ENCODE measurements at regions not wholly inside any gene's neighbourhood (a gene's known extent, or its start where the extent isn't known, plus 50 kb on each side); places are given as distances from the start of the nearest gene placed in this dataset.

DNA sequence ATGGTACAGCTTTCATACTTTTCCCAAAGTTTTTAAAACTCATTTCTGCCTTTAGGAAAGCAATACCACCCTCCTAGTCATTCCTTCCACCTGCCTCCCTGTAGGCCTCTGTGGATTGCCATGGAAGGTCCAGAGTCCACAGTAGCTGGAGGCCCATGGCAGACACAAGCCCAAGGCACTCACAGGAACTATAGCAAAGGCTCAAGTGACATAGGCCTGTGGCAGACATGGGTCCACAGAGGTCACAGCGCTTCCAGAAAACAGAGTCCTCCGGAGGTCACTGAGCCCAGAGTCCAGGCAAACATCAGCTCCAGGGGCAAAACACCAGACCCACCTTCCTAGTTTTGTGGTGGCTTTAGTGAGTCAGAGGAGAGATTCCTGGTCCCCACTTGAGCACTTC lies 147.6 kb upstream of the ATP6AP2 start:
- H3K9me3 Mint-ChIP-seq: peaks cover 16% of the 10 kb centered on the region
- no peaks in the 10 kb centered on the region for H3K36me3 Mint-ChIP-seq (ENCODE audit: low read depth)
- peaks cover 12% of the 10 kb centered on the region for H3K4me1 Mint-ChIP-seq (ENCODE audit: low read depth)
- no peak overlapping the region for H3K27ac Mint-ChIP-seq
- no peak overlapping the region for H3K4me3 Mint-ChIP-seq
- H3K27me3 Mint-ChIP-seq: no peaks in the 10 kb centered on the region
- intact Hi-C loops (cut with micrococcal nuclease): no loop called here

DNA sequence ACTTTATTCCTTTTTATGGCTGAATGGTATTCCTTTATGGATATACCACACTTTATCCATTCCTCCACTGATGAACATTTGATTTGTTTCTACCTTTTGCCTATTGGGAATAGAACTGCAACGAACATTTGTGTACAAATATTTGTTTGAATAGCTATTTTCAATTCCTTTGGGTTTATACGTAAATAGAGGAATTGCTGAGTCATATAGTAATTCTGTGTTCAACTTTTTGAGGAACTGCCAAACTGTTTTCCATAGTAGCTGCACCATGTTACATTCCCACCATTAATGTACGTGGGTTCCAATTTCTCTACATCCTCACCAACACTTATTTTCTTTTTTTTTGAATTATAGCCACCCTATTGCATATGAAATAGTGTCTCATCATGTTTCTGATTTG lies 156.5 kb upstream of the ATP6AP2 start:
- intact Hi-C loops (cut with micrococcal nuclease): no loop called here
- H3K9me3 Mint-ChIP-seq: peaks cover 8% of the 10 kb centered on the region
- H3K36me3 Mint-ChIP-seq (ENCODE audit: low read depth): no peaks in the 10 kb centered on the region
- peaks cover 30% of the 10 kb centered on the region for H3K4me1 Mint-ChIP-seq (ENCODE audit: low read depth)
- peak overlapping the region; percentile 84 for H3K27ac Mint-ChIP-seq
- peak overlapping the region; percentile 13 for H3K4me3 Mint-ChIP-seq
- no peaks in the 10 kb centered on the region for H3K27me3 Mint-ChIP-seq

DNA sequence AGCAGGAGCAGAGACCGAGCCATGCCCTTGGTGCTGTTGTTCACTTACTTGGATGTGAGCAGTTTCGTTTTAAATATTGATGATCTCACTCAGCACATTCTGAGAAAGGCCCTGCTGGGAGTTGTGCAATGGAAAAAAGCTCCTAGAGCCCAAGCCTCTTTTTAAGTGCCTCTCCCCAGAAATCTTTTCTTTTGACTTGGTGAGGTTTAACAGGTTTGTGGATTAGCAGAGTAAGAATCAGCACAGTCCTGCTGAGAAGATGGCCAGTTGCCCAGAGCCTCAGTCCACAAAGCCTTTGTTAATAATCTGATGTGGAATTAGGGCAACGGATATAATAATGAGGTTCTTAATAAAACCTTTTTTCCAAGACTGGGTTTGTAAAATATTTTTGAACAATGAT lies 157.5 kb upstream of the ATP6AP2 start:
- Mint-ChIP-seq H3K36me3 (ENCODE audit: low read depth) (no peaks in the 10 kb centered on the region), H3K4me3 (no peak overlapping the region)
- intact Hi-C loops (cut with micrococcal nuclease): no loop called here

DNA sequence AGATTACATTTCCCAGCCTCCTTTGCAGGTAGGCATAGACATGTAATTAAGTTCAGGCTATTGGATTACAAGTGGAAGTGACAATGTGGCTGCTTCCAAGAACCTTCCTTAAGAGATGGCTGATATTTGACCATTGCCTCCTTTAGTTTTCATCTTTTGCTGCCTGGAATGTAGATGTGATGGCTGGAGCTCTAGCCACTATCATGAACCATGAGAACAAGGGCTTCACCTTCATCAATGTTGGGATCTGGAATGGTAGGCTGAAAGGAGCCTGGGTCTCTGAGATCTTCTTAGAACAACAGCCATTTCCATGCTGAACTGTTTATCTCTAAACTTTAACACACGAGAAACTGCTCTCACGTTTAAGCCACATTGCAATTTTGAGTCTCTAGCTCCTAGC lies 158.7 kb upstream of the ATP6AP2 start:
- Mint-ChIP-seq H3K4me3 (no peak overlapping the region), H3K27ac (no peak overlapping the region), H3K36me3 (ENCODE audit: low read depth) (no peaks in the 10 kb centered on the region), H3K4me1 (ENCODE audit: low read depth) (peaks cover 38% of the 10 kb centered on the region), H3K27me3 (no peaks in the 10 kb centered on the region), H3K9me3 (peaks cover 8% of the 10 kb centered on the region)
- intact Hi-C loops (cut with micrococcal nuclease): no loop called here

More for the DNA sequence above, 157.5 kb upstream of the ATP6AP2 start:
- Mint-ChIP-seq H3K27me3 (no peaks in the 10 kb centered on the region), H3K4me1 (ENCODE audit: low read depth) (peaks cover 30% of the 10 kb centered on the region), H3K27ac (peak overlapping the region; percentile 84), H3K9me3 (peaks cover 8% of the 10 kb centered on the region)

DNA sequence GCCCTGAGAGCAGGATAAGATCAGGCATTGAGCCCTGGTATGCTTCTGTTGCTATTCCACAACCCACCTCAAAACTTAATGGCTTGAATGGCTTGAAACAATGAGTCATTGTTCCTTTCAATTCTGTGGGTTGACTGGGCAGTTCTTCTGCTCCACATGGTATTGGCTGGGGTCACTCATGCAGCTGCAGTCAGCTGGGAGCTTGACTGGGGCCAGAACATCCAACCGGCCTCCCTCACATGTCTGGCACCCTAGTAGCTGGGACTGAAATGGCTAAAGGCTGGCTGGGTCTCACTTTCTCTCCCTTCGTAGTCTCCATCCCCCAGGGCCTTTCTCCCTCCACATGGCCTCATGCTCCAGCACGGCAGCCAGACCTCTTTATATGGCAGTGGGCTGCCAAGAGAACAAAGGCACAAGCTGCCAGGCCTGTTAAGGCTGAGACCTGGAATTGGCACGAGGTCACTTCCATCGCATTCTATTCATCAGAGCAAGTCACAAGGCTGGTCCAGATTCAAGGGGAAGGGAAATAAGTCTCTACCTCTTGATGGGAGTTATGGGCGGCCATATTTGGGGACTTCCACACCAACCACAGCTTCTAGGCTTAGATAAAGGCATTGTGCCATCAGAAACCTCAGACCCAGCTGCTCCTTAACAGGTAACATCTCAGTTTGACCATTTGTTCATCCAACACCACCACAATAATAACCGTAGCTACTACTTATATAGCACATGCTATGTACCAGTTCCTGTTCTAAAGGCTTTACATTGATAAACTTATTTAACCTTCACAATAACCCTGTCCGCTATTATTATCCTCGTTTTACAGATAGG lies 159.7 kb upstream of the ATP6AP2 start:
- Mint-ChIP-seq H3K36me3 (ENCODE audit: low read depth) (no peaks in the 10 kb centered on the region), H3K9me3 (peaks cover 8% of the 10 kb centered on the region), H3K4me3 (no peak overlapping the region), H3K4me1 (ENCODE audit: low read depth) (peaks cover 44% of the 10 kb centered on the region), H3K27me3 (no peaks in the 10 kb centered on the region), H3K27ac (no peak overlapping the region)
- intact Hi-C loops (cut with micrococcal nuclease): no loop called here

DNA sequence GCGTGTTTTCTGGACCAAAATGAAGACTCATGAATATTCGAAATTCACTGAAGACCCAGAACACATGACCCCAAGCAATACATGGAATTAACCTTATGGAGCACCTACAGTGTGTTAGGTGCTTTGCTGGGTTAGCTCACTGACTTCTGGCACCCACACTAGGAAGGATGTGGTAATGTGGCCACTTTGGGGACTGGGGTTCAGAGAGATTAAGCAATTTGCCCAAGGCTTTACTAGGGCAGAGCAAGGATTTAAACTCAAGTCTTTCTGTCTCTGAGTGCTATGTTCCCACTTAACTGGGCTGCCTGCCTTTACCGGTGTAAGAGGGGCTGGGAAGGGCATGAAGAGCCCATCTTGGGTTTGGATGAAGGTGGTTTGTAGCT lies 162.0 kb upstream of the ATP6AP2 start:
- H3K9me3 Mint-ChIP-seq: no peaks in the 10 kb centered on the region

DNA sequence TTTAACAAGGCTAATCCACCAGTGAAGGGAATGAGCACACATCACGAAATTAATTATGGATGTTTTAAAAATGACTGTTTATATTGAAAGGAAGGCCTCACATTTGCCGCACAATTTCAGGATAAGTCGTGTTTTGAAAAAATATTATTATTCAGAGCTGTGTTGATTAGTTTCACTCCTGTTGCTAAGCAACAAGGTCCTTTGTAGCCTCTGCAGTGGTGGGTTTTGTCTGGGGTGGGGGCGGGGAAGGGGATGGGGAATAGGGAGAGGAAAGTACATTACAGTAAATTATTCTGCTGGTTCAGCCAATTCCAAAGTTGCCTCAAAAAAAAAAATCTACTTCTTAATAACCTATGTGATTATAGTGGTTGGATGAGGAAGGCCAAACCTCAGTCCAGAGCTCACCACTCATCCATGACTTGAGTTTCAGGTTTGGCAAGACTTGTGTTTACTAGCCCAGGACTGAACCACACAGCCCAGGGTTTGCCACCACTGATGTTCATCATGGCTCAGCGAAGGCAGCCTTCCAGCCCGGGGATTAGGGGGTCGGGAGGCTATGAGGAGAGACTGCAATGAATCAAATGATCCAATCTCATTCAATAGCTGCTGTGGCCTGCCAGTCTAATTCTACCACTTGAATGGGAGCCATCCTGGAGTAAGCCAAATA lies 162.5 kb upstream of the ATP6AP2 start:
- Mint-ChIP-seq H3K4me3 (no peak overlapping the region), H3K27ac (no peak overlapping the region), H3K27me3 (peaks cover 1% of the 10 kb centered on the region), H3K4me1 (ENCODE audit: low read depth) (peaks cover 31% of the 10 kb centered on the region), H3K36me3 (ENCODE audit: low read depth) (no peaks in the 10 kb centered on the region), H3K9me3 (no peaks in the 10 kb centered on the region)
- intact Hi-C loops (cut with micrococcal nuclease): no loop called here

More for the DNA sequence above, 162.0 kb upstream of the ATP6AP2 start:
- intact Hi-C loops (cut with micrococcal nuclease): no loop called here
- Mint-ChIP-seq H3K4me3 (no peak overlapping the region), H3K27ac (no peak overlapping the region), H3K4me1 (ENCODE audit: low read depth) (peaks cover 35% of the 10 kb centered on the region), H3K27me3 (peaks cover 1% of the 10 kb centered on the region), H3K36me3 (ENCODE audit: low read depth) (no peaks in the 10 kb centered on the region)

DNA sequence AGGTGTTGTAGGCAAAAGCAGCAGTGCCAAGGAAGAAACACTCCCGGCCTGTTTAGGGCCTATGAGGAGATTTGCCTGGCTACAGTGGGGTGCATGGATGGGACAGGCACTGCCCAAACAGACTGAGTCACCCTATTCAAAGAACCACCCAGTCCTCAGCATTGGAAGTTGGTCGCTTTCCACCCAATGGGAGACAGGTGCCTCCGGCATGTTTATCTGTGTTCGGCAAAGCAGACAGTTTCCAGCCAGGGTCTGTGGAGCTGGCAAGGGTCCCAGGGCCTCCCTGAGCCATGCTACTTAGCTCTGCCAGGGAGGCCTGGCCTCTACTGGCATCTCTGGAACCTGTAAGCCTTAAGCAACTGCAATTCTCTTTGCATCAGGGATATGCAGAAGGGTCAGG lies 165.1 kb upstream of the ATP6AP2 start:
- no peak overlapping the region for H3K4me3 Mint-ChIP-seq
- H3K9me3 Mint-ChIP-seq: no peaks in the 10 kb centered on the region
- peaks cover 14% of the 10 kb centered on the region for H3K4me1 Mint-ChIP-seq (ENCODE audit: low read depth)
- no peaks in the 10 kb centered on the region for H3K36me3 Mint-ChIP-seq (ENCODE audit: low read depth)
- intact Hi-C loops (cut with micrococcal nuclease): no loop called here
- no peak overlapping the region for H3K27ac Mint-ChIP-seq
- H3K27me3 Mint-ChIP-seq: peaks cover 1% of the 10 kb centered on the region

DNA sequence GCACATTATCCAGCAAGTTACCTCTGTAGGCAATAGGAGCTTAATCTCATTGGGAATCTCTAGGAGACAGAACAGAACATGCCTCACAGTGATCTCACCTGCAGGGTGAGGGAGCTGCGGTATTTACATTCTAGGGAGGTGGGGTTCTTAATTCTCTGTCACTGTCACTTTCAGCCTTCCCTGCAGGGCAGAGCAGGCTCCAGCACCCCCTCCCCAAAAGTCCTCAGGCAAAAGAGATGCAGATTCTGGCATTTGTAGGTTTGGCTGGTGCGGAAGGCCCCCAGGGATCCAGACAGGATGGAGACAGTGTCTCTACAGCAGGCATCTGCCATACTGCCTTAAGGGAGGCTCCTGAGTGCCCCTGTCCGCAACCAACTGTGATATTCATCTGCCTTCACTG lies 166.4 kb upstream of the ATP6AP2 start:
- H3K27ac Mint-ChIP-seq: no peak overlapping the region
- H3K4me3 Mint-ChIP-seq: no peak overlapping the region
- H3K9me3 Mint-ChIP-seq: peaks cover 6% of the 10 kb centered on the region
- peaks cover 1% of the 10 kb centered on the region for H3K27me3 Mint-ChIP-seq
- peaks cover 14% of the 10 kb centered on the region for H3K4me1 Mint-ChIP-seq (ENCODE audit: low read depth)
- intact Hi-C loops (cut with micrococcal nuclease): no loop called here
- H3K36me3 Mint-ChIP-seq (ENCODE audit: low read depth): no peaks in the 10 kb centered on the region

DNA sequence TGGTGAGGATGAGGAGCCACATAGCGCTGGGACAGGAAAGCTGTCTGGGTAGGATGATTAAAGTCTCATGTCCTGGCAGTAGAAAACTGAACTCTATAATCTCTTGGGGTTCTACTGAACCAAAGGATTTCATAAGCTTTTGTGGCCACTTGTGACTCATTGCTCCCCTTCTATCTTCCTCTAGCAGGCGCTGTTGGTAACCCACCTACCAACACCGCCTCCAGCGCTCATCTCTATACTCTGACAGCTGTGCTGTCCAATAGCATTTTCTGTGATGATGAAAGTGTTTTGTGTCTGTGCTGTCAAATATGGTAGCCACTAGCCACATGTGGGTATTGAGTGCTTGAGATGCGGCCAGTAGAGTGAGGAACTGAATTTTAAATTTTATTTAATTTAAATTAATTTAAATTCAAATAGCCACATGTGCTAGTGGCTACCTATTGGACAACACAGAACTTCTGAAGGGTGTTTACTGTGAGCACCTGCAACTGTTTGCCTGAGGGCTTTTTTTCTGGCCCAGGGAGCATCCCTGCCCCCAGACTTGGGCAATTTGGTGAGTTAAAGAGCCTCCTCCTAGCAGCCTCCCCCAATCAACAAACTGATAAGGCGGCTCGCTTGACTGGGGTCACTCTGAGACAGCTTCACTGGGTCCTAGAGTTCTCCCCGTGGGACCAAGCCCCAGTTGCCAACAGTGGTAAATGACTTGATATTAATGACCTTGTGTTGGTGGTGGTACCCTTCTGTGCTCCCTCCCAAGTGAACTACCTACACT lies 169.2 kb upstream of the ATP6AP2 start:
- Mint-ChIP-seq H3K27me3 (peaks cover 1% of the 10 kb centered on the region), H3K9me3 (peaks cover 22% of the 10 kb centered on the region), H3K4me3 (no peak overlapping the region), H3K27ac (no peak overlapping the region), H3K36me3 (ENCODE audit: low read depth) (no peaks in the 10 kb centered on the region), H3K4me1 (ENCODE audit: low read depth) (peaks cover 1% of the 10 kb centered on the region)
- intact Hi-C loops (cut with micrococcal nuclease): no loop called here

DNA sequence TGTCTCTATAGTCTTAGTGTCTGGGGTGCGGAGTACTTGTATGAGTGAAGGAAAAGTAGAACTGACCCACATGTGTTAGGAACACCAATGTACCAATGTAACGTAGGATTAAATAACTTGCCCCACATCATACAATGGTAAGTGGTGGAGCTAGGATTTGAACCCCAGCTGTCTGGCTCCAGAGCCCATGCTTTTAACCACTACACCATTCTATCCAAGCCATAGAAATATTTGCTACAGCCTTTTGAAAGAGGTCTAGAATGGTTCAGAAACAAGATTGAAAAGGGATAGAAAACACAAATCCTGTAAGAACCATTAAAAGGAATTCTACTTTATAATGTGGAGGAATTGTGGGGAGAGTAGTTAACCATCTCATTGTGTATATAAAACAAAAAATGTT lies 169.9 kb upstream of the ATP6AP2 start:
- no peak overlapping the region for H3K4me3 Mint-ChIP-seq
- intact Hi-C loops (cut with micrococcal nuclease): no loop called here
- peaks cover 3% of the 10 kb centered on the region for H3K4me1 Mint-ChIP-seq (ENCODE audit: low read depth)
- H3K36me3 Mint-ChIP-seq (ENCODE audit: low read depth): no peaks in the 10 kb centered on the region
- peaks cover 1% of the 10 kb centered on the region for H3K27me3 Mint-ChIP-seq
- H3K27ac Mint-ChIP-seq: no peak overlapping the region
- H3K9me3 Mint-ChIP-seq: peaks cover 22% of the 10 kb centered on the region

DNA sequence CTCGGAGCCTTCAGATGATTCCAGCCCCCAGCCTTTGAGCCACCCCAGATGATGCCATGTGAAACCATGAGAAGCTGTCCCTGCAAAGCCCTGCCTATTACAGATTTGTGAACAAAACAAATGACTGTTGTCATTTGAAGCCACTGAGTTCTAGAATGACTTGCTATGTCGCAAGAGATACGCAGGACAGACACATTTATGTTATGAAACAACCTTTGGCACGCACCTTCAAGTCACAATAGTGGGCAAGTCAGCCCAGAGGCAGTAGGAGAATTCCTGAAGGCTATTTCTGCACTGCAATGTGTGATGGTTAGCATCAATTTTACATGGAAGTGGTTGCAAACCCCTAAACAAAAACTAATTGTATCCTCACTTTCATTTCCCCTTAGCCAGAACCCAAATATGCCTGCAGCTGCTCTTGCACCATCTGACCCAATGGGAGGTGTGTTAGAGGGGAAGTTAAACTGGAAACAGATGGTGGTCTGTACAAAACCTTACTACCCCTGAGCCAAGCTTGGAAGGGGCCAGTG lies 174.4 kb upstream of the ATP6AP2 start:
- no peak overlapping the region for H3K4me3 Mint-ChIP-seq
- intact Hi-C loops (cut with micrococcal nuclease): loop anchor here (10.0 kb wide), 1 partner anchor 58 kb away; no protein-coding TSS in a partner anchor
- H3K4me1 Mint-ChIP-seq (ENCODE audit: low read depth): peaks cover 18% of the 10 kb centered on the region
- H3K27me3 Mint-ChIP-seq: no peaks in the 10 kb centered on the region
- peaks cover 22% of the 10 kb centered on the region for H3K9me3 Mint-ChIP-seq
- H3K27ac Mint-ChIP-seq: peak overlapping the region; percentile 75
- no peaks in the 10 kb centered on the region for H3K36me3 Mint-ChIP-seq (ENCODE audit: low read depth)

DNA sequence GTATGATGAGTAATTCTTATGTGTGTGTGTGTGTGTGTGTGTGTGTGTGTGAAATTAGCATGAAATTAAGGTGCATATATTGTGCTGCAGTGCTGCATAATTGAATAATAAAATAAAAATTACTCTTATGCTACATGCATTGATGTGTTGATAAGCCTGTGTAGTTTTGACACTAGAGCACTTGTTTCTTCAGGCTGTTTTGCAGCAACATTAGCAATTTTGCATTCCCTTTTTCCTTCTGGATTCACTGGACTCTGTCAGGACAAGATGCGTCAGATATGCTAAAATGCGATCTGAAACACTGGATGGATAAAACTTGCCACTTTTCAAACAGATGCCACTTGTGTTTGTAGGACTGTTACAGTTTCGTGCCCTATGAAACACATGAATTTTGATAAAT lies 175.4 kb upstream of the ATP6AP2 start:
- H3K27ac Mint-ChIP-seq: no peak overlapping the region
- no peaks in the 10 kb centered on the region for H3K27me3 Mint-ChIP-seq
- no peaks in the 10 kb centered on the region for H3K36me3 Mint-ChIP-seq (ENCODE audit: low read depth)
- no peak overlapping the region for H3K4me3 Mint-ChIP-seq
- intact Hi-C loops (cut with micrococcal nuclease): loop anchor here (10.0 kb wide), 1 partner anchor 59 kb away; no protein-coding TSS in a partner anchor
- peaks cover 22% of the 10 kb centered on the region for H3K9me3 Mint-ChIP-seq
- H3K4me1 Mint-ChIP-seq (ENCODE audit: low read depth): peaks cover 18% of the 10 kb centered on the region

DNA sequence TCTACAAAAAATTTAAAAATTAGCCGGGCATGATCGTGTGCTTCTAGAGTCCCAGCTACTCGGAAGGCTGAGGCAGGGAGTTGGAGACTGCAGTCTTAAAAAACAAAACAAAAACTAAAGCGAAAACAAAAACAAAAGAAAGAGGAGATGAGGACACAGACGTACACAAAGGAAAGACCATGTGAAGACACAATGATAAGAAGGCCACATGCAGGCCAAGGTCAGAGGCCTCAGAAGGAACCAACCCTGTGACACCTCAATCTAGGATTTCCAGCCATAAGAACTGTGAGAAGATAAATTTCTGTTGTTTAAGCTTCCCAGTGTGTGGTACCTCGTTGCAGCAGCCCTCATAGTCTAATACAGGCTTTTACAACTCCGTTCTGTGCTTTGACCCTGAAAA lies 177.0 kb upstream of the ATP6AP2 start:
- intact Hi-C loops (cut with micrococcal nuclease): loop anchor here (10.0 kb wide), 1 partner anchor 61 kb away; no protein-coding TSS in a partner anchor
- no peaks in the 10 kb centered on the region for H3K27me3 Mint-ChIP-seq
- H3K4me1 Mint-ChIP-seq (ENCODE audit: low read depth): peaks cover 18% of the 10 kb centered on the region
- peaks cover 10% of the 10 kb centered on the region for H3K9me3 Mint-ChIP-seq
- H3K4me3 Mint-ChIP-seq: no peak overlapping the region
- peak overlapping the region; percentile 20 for H3K27ac Mint-ChIP-seq
- H3K36me3 Mint-ChIP-seq (ENCODE audit: low read depth): no peaks in the 10 kb centered on the region
